ENCODE measurements at regions not wholly inside any gene's neighbourhood (a gene's known extent, or its start where the extent isn't known, plus 50 kb on each side); places are given as distances from the start of the nearest gene placed in this dataset.
"Not testable (repeated sequence)": the region's sequence is repeated elsewhere in the genome, so short reads cannot be mapped to it uniquely, and the experiment has no call there.

GRCh38 chr3:164458986-164459385 is 619.3 kb downstream of the SI start:
- DNase-seq: no peak

DNA sequence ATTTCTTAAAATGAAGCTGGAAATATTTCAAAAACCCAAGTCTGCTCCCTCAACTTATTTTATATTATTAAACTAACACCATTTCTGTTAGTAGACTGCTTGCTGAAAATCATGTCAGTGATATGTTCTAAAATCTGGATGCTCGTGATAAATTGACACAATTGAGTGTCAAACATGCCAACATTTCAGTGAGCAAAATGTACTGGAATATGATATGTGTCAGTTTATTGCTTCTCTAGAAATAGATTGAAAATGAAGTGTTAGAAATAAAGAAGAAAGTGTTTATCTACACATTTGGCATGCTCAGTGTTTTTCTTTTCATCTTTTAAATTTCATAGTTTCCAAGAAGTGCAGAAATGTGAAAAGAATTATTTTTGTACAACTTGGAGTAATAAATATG is 624.6 kb downstream of the SI start:
- no peak for DNase-seq

- no peak for DNase-seq
Observed at GRCh38 chr3:164452707-164453106, 625.6 kb downstream of the SI start.

GRCh38 chr3:164451072-164451910 is 627.0 kb downstream of the SI start:
- no peak for DNase-seq

GRCh38 chr3:164450276-164450905 is 627.9 kb downstream of the SI start:
- DNase-seq: no peak

DNA sequence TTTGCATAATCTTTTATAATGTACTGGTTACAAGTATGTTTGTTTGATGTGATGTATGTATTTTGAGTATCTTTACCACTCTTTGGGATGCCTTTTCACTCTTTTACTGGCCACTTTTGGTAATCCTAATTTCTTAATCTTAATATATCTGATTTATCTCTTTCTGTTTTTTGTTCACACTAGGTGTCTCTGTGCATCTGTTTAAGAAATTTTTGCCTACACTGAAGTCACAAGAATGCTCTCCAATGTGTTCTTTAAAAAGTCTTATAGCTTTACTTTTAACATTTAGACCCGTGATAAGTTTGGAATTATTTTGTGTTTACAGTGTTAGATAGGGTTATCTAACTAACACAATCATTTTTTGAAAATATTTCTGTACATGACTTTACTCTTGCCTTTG is 659.1 kb downstream of the SI start:
- no peak for DNase-seq

DNA sequence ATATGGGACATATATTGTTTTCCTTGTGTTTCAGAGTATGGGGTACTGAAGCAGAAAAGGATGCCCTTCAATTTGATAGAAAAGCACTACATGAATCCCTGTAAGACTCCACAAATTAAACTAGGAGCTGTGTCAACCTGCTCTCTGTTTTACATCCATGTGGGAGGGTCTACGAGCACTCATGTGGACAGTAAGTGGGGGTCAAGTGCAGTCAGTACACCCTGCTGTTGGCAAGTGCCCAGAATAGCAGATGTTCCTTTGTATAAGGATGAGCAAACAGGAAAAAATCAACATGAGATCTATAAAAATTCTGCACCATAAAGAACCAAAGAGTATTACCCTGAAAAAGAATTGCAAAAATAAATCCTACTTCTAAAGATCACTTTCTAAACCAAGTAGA is 659.9 kb downstream of the SI start:
- DNase-seq: no peak

DNA sequence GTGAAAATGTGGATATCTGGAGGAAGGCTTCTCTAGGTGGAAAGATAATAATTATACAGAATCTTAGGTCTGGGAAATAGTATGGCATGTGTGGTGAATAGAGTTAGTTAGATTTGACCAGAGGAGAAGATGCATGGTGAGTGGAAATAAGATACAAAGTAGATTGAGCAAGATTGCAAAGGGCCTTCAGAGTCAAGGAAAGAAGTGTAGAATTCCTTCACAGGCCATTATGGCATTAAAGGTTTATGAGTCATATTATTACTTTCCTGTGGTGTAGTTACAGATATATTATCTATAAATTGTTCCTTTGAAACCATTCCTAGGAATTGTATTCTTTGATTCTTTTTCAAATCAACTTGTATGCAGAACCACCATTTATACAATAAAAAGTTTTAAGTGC is 660.3 kb downstream of the SI start:
- DNase-seq: no peak

DNA sequence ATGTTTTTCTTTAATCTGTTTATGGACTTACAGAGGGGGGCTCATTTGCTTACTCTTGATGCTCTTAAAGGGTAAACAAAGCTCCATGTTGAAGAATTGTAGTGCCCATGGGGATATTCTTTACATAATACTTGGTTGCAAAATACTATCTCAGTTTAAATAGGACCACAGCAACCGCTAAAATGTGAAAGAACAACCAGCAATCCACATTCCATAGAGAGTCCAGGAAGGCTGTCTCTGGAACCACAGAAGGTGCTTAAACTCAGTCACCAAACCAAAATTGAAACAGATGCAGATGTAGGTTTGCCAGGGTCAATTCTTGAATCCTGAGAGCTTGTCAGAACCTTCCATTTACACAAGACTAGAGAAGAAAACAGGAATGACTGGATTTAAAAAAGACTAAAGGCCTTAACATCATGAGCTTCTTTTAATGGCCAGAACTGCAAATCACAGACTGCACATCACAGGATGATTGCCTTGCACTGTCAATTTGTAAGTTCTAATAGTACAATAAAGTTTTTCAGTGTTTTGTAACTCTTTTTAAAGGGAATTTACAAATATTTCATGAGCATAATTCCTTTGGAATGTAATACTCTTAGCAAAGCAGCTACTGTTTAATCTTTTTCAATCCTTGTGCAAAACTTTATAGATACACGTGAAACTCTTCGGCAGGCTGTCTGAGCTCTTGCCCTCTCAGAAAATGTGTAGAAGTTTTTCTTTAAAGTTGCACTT is 661.6 kb downstream of the SI start:
- DNase-seq: no peak

DNA sequence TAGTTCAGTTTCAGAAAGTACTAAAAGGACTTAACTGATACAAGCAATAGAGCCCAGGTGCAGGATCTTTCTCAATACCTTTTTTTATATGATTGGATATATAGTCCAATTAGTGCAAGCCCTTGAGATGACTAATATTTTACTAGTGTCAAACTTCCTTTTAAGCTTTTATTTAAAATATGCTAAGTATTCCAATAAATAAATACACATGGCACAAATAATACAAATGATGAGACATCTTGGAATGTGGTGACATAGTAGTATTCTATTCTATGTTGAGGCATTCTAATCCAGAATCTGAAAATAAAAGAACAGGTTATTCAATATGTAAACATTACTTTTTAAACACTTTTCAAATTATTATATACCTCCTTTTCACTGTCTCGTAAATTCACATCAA is 670.0 kb downstream of the SI start:
- no peak for DNase-seq

DNA sequence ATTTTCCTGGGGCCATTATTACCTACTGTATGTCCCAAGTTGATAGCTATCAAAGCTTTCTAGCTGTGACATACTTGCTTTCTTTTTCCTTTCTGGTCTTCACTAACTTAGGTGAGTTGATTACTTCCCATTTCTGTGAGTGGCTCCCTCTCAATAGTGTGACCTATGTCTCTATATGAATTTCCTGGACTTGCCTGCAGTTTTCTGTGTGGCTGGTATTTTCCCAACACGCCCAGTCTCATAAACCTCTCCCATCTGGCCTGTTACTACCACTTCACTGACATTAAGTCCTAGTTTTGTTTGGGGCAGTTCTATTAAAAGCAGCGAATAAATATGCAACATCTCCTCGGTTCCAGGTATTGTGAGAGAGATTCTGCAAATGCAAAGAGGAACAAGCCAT is 671.2 kb downstream of the SI start:
- DNase-seq: no peak

GRCh38 chr3:164406281-164406680 is 672.0 kb downstream of the SI start:
- no peak for DNase-seq

DNA sequence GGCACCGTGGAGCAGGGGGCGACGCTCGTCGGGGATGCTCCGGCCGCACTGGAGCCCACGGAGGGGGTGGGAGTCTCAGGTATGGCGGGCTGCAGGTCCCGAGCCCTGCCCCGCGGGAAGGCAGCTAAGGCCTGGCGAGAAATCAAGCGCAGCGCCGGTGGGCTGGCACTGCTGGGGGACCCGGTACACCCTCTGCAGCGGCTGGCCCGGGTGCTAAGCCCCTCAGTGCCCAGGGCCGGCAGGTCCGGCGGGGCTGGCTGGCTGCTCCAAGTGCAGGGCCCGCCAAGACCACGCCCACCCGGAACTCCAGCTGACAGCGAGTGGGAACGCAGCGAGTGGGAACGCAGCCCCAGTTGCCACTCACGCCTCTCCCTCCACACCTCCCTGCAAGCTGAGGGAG is 676.4 kb downstream of the SI start:
- no peak for DNase-seq

- DNase-seq: not testable (repeated sequence)
Observed at GRCh38 chr3:164401440-164401839, 676.9 kb downstream of the SI start.

DNA sequence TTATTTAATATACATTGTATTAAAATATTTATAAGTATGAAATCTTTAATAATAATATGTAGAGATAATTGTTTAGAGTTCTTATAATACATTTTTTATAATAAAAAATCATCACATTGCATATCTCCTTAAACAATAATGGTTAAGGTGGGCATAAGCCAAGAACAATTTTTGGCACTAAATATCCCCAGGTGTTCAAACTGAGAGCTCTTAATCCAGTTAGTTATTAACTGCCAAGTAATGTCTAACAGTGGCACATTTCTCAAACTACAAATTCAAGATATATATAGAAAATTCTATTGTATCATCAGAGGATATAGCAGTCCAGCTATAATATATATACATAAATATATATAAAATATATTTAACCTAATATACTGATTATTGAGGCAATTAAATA is 680.8 kb downstream of the SI start:
- no peak for DNase-seq

- no peak for DNase-seq
Observed at GRCh38 chr3:164393171-164393570, 685.1 kb downstream of the SI start.

DNA sequence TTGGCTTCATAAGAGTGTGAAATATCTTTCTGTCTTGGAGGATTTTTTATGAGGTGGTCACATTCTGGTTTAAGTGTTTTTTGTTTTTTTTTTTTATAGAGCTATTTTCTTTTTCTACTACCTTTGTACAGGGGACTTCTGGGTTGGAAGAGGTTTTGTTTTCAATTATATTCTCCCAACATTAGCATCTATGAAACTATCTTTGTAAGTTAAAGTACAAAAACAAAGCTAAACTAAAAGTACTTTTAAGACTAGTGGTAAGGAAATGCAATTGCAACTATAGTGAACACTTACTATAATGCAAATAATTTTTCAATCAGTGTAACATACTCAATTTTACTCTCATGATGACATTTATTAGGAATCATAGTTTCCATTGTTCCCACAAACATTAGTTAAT is 688.2 kb downstream of the SI start:
- DNase-seq: no peak

DNA sequence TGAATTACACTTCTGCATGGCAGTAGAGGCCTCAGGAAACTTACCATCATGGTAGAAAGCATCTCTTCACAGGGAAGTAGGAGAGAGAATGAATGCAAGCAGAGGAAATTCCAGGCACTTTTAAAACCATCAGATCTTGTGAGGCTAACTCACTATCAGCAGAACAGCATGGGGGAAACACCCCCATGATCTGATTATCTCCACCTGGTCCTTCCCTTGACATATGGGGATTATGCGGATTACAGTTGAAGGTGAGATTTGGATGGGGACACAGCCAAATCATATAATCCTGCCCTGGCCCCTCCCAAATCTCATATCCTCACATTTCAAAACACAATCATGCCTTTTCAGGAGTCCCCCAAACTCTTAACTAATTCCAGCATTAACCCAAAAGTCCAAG is 691.1 kb downstream of the SI start:
- no peak for DNase-seq

GRCh38 chr3:164380156-164380555 is 698.1 kb downstream of the SI start:
- DNase-seq: no peak

GRCh38 chr3:164377466-164377865 is 700.8 kb downstream of the SI start:
- DNase-seq: no peak

DNA sequence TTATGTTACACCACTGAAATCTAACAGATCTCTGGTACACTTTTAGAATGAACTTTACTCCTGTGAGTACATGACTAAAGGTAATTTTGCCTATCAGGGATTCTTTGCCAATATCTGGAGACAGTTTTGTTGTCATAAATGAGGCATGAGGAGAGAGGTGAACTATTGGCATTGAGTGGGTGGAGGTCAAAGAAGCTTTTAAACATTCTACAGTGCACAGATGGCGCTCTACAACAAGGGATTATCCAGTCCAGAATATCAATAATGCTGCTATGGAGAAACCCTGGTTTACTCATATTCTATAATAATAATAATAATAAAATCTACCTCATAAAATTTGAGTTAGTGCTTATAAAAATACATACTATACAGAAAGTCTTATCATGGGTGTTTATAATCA is 702.3 kb downstream of the SI start:
- no peak for DNase-seq

DNA sequence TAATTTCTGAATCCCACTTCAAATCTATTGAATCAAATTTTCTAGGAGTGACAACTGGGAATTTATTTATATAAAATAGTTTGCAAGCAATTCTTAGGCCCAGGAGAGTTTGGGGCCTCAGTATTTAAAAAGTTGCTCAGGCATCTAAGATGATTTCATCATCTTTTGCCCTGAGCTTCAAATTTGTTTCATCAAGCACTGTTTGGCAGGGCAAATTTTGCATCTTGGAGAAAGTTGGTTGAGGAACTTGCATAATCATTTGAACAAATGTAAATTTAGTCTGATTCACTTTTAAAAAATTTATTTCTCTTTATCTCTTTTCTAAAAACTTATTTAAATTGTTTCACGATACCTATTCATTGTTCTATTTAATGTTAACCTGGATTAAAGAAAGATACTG is 702.8 kb downstream of the SI start:
- no peak for DNase-seq

DNA sequence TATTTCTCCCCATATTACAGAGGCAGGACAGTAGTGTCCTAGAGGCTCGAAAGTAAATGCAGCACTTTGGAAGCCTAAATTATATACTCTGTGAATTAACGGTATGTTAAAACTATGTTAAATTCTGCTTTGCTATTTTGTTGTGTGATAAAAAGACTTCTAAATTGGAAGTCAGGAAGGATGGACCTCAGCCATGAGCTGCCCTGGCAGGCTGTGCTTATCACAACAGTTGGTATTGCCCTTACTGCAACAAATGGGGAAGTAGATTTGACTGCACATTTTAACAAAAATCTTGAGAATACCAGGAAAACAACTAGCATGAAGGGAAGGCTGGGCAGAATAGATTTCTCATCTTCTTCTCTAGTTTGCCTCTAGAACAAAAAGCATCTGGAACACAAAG is 706.6 kb downstream of the SI start:
- DNase-seq: no peak

DNA sequence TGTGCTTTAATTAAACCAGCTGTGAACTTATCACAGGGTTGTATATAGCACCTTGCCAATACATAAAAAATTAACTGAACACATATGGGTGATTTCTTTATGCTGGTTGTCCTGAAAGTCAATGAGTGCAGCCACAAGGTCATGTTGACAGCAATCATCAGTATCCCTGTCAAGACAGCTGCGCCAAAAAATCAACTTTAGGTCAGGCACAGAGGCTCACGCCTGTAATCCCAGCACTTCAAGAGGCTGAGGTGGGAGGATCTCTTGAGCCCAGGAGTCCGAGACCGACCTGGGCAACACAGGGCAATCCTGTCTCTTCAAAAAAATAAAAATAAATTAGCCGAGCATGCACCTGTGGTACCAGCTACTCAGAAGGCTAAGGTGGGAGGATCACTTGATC is 707.3 kb downstream of the SI start:
- DNase-seq: no peak
